IPS-15b (cell line): ENCODE measurements at regions not wholly inside any gene's neighbourhood (a gene's known extent, or its start where the extent isn't known, plus 50 kb on each side); places are given as distances from the start of the nearest gene placed in this dataset.

ENCODE experiments used
- H3K27me3 ChIP-seq: one replicate; pipeline ENCODE4 v1.6.1; 2013; ENCODE audit warnings: low read length; ENCODE audit not compliant: control insufficient read depth, insufficient read depth
- H3K36me3 ChIP-seq: one replicate; pipeline ENCODE4 v1.6.1; 2013; ENCODE audit warnings: low read length; ENCODE audit not compliant: control insufficient read depth, insufficient read depth
- H3K4me1 ChIP-seq: one replicate; pipeline ENCODE4 v1.6.1; 2013; ENCODE audit warnings: mild to moderate bottlenecking, low read length; ENCODE audit not compliant: control insufficient read depth, insufficient read depth
- H3K4me3 ChIP-seq: one replicate; pipeline ENCODE4 v1.5.1; 2013; ENCODE audit warnings: low read depth, low read length
- H3K9ac ChIP-seq: one replicate; pipeline ENCODE4 v1.6.1; 2013; ENCODE audit warnings: low read depth, mild to moderate bottlenecking, low read length
- H3K9me3 ChIP-seq: one replicate; pipeline ENCODE4 v1.6.1; 2013; ENCODE audit warnings: mild to moderate bottlenecking, low read length; ENCODE audit not compliant: control insufficient read depth, insufficient read depth

DNA sequence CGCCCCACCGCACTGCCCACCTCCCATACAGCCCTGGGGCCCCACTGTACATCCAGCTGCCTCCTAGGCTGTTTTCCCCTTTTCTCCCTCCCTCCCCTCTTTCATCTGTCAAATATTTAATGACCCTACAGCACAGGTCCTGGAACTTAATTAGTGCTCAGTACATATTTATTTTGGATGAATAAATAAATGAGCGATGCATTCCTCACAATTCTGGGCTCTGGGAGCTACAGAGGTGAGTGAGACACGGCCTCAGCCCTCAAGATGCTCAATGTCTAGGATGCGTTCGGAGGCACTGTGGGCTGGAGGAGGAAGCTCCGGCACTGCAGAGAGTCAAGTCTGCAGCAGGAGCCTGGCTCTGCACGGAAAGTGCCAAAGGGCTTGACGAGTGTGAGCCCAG lies 175.0 kb downstream of the FAM43A start:
- H3K27me3 ChIP-seq: no peaks in the 10 kb centered on the region
- no peak overlapping the region for H3K4me3 ChIP-seq
- H3K9ac ChIP-seq: no peak overlapping the region
- H3K4me1 ChIP-seq: no peaks in the 10 kb centered on the region
- H3K9me3 ChIP-seq: no peaks in the 10 kb centered on the region
- no peaks in the 10 kb centered on the region for H3K36me3 ChIP-seq

DNA sequence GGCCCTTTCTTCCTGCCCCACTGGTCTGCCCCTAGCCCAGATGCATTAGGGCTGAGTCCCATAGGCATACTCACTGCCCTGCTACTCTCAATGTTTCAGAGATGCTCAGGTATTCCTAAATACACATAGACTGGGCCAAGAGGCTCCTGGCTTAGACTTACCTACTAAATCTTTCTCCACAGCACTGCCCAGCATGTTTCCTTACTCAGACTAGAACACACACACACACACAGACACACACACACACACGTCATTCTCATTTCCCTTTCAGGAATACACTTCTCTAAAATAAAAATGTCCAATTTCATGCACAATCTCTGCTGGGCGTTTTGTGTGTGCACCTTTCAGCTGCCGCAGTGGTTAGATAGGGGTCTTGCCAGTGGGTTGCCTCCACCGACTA lies 175.7 kb downstream of the FAM43A start:
- Histone ChIP-seq H3K4me3 (no peak overlapping the region), H3K9ac (no peak overlapping the region)

DNA sequence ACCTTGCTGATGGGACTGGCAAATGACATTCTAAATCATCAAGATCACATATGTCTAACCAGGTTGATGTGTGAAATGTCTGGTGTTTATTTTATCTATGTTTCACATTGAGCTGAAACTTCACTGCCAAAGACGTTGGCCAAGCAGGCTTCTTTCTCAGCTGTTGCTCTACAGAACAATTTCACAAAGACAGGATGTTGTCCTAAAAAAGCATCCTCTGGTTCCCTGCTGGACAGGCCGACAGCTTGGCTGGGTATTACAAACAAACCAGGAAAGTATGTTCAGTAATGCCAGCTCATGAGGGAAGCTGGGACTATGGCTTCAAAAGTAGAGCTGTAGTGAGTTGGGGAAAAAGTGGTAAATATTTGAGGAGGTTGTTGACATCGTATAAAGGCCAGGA lies 179.4 kb downstream of the FAM43A start:
- Histone ChIP-seq H3K27me3 (no peaks in the 10 kb centered on the region), H3K4me1 (no peaks in the 10 kb centered on the region), H3K9me3 (no peaks in the 10 kb centered on the region)

More for the DNA sequence above, 175.7 kb downstream of the FAM43A start:
- Histone ChIP-seq H3K27me3 (no peaks in the 10 kb centered on the region), H3K9me3 (no peaks in the 10 kb centered on the region), H3K4me1 (no peaks in the 10 kb centered on the region), H3K36me3 (no peaks in the 10 kb centered on the region)

DNA sequence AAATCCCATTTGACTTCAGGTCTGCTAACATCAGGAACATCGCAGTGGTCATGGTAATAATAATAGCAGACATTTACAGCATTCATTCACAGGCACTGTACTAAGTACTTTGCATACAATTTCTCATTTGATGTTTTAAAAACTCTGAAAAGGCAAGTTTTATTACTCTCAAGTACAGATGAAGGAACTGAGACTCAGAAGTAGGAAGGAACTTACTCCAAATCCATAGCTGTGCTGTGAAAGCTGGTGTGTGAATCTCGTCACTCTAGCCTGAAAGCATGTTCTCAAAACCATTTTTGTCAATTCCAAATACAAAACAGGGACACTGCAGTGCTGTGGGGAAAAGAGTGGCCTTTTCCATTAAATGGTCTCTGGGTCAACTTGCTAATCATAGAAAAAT lies 179.9 kb downstream of the FAM43A start:
- H3K9ac ChIP-seq: no peak overlapping the region
- no peak overlapping the region for H3K4me3 ChIP-seq
- no peaks in the 10 kb centered on the region for H3K4me1 ChIP-seq
- H3K9me3 ChIP-seq: no peaks in the 10 kb centered on the region
- no peaks in the 10 kb centered on the region for H3K27me3 ChIP-seq
- no peaks in the 10 kb centered on the region for H3K36me3 ChIP-seq

More for the DNA sequence above, 179.4 kb downstream of the FAM43A start:
- Histone ChIP-seq H3K4me3 (no peak overlapping the region), H3K9ac (no peak overlapping the region), H3K36me3 (no peaks in the 10 kb centered on the region)

DNA sequence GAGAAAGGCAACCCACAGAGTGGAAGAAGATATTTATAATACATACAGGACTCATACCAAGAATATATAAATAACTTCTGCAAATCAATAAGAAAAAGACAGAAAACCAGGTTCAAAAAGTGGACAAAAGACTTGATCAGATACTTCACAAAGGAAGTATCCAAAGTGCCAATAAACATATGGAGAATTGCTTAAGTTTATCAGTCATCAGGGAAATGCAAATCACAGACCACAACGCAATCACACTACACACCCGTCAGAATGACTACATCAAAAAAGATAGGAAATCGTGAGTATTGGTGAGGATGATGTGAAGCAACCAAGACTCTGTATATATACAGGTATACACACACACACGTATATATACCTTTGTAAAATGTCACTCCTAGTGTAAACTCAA lies 180.6 kb downstream of the FAM43A start:
- Histone ChIP-seq H3K9me3 (no peaks in the 10 kb centered on the region), H3K4me1 (peaks cover 2% of the 10 kb centered on the region), H3K36me3 (no peaks in the 10 kb centered on the region), H3K9ac (no peak overlapping the region), H3K27me3 (no peaks in the 10 kb centered on the region), H3K4me3 (no peak overlapping the region)

DNA sequence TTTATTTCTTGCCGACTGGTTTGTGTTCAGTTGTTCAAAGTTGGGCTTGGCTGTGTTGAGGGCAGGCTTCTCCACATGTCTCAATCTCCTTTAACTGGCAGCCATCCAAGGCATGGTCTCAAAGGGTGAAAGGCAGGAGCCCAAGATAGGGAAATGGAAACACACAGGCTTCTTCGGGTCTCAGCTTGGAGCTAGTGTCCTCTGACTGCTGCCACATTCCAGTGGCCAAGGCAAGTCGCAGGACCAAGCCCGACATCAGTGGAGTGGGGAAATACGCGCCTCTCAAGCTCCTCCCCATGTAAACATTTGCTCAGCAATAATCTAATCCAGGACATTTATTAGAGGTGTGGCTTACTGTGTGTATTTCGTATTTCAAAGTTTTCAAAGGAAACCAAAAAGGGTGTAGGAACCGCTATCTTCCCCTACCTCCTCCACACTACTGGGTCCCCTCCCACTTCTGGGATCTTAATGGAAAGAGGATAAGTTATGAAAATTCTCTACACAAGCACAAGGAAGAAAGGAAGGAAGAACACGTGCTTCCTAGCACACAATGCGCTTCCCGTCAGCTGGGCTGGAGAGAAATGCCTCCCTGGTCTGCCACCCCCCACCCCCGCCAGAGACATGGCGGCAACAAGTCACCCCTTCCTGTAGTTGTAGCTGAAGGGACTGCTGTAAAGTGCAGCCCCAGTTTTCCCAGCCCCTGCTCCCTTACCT lies 181.7 kb downstream of the FAM43A start:
- Histone ChIP-seq H3K27me3 (no peaks in the 10 kb centered on the region), H3K9ac (no peak overlapping the region), H3K4me3 (no peak overlapping the region), H3K9me3 (no peaks in the 10 kb centered on the region), H3K4me1 (peaks cover 8% of the 10 kb centered on the region), H3K36me3 (no peaks in the 10 kb centered on the region)

DNA sequence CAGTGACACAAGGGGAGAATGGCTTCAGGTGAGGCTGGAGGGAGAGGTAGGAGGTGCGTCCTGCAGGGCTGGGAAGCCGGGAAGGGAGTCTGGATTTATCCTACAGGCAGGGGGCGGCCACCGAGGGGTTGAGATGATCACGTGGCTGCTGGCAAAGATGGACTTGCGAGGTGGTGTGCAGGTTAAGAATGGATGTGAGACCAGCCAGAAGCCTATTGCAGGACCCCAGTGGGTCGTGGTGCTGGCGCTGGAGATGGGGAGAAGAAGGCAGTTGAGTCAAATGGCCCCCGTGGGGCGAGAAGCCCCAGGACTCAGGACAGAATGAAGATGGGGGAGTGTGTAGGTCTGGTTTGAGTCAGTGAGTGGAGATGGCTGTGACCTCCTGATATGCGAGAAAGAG lies 183.1 kb downstream of the FAM43A start:
- H3K9me3 ChIP-seq: no peaks in the 10 kb centered on the region
- peaks cover 12% of the 10 kb centered on the region for H3K4me1 ChIP-seq
- H3K4me3 ChIP-seq: no peak overlapping the region
- no peak overlapping the region for H3K9ac ChIP-seq
- no peaks in the 10 kb centered on the region for H3K27me3 ChIP-seq
- no peaks in the 10 kb centered on the region for H3K36me3 ChIP-seq

DNA sequence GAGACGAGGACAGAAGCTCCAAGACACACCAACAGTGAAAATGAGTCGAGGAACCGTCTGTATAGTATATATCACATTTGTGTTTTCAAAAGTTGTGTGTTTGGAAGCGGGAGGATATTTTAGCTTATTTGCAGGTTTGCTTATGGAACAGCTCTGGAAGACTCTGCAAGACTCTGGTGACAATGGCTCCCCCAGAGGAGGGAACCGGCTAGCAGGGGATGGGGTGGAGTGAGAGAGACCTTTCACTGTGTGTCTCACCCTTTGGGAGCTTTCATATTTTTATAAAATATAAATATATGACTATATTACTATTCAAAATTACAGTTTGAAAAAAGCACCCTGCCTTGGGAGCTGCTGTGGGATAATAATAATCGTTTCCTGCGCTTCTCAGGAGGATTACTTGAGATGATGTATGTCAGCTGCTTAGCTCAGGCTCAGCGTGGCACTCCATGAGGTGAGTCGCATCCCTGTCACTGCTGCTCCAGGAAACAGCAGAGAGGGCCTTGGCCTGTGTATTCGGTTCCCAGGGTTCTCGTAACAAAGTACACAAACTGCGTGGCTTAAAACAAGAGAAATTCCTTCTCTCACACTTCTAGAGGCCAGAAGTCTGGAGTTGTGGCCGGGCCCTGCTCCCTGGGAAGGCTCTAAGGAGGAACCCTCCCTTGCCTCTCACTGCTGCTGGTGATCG lies 183.9 kb downstream of the FAM43A start:
- H3K4me3 ChIP-seq: no peak overlapping the region
- no peaks in the 10 kb centered on the region for H3K27me3 ChIP-seq
- H3K9me3 ChIP-seq: no peaks in the 10 kb centered on the region
- peaks cover 12% of the 10 kb centered on the region for H3K4me1 ChIP-seq
- no peak overlapping the region for H3K9ac ChIP-seq
- no peaks in the 10 kb centered on the region for H3K36me3 ChIP-seq

DNA sequence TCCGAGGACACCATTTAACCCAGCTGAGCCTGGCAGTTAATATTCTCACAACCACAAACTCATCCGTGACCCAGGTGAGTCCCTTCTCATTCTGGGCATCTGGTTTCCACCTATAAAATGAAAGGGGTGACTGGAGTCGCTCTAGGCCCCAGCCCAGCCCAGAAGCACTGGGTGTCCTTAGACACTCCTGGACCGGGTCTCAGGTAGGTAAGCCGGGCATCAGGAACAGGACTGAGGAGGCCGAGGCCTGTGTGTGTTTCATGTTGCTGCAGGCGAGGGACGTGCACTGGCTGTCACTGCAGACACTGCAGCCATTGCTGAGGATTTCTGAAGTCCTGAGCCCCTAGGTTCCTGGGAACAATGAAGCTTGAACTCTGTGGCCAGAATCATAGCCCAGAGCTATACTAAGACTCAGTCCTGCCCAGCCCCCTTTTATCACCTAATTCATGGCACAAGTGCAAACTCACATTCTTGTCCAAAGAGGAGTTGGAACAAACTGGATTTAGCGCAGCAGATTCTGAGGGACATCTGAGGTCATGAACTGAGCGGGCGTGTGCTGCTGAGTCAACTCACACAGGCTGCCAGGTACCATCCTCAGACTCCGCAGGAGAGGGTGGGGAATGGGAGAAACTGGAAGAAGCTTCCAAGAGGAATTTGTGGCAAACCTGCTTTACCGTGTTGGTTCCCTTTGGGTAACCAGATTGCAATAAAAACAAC lies 184.9 kb downstream of the FAM43A start:
- H3K4me1 ChIP-seq: peaks cover 12% of the 10 kb centered on the region
- H3K4me3 ChIP-seq: no peak overlapping the region
- H3K36me3 ChIP-seq: no peaks in the 10 kb centered on the region
- no peak overlapping the region for H3K9ac ChIP-seq
- no peaks in the 10 kb centered on the region for H3K27me3 ChIP-seq
- H3K9me3 ChIP-seq: no peaks in the 10 kb centered on the region

DNA sequence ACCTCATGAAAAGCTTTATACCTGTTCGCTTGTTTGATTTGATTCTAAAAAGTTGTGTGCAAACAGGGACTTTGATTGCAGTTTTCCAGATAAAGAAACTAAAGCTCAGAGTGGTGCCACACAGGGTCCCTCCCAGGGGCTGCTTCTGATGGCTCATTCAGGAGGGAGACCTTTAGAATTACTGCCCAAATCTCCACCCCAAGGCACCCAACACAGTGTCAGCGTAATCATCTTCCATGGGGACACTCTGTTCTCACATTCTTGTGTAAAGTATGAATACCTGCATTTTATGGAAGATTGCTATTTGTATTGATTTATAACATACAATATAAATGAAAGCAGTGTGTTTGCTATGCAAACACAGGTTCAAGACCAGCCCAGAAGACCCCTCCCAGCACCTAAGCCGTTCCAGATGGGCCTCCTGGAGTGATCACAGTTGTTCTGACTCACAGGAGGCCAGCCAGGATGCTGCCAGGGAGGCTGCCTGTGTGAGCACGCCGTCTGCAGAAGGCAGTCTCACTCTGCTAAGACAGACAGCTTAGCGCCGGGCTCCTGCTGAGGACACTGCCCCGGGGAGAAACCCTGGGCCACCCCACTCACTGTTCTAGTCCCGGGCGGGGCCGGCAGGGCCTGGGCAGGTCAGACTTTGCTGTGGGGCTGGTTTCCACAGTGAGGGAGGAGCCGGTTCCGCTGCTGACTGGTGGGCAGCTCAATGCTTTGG lies 185.6 kb downstream of the FAM43A start:
- H3K36me3 ChIP-seq: no peaks in the 10 kb centered on the region
- H3K4me1 ChIP-seq: peaks cover 12% of the 10 kb centered on the region
- no peaks in the 10 kb centered on the region for H3K27me3 ChIP-seq
- H3K9ac ChIP-seq: no peak overlapping the region
- no peaks in the 10 kb centered on the region for H3K9me3 ChIP-seq
- no peak overlapping the region for H3K4me3 ChIP-seq

DNA sequence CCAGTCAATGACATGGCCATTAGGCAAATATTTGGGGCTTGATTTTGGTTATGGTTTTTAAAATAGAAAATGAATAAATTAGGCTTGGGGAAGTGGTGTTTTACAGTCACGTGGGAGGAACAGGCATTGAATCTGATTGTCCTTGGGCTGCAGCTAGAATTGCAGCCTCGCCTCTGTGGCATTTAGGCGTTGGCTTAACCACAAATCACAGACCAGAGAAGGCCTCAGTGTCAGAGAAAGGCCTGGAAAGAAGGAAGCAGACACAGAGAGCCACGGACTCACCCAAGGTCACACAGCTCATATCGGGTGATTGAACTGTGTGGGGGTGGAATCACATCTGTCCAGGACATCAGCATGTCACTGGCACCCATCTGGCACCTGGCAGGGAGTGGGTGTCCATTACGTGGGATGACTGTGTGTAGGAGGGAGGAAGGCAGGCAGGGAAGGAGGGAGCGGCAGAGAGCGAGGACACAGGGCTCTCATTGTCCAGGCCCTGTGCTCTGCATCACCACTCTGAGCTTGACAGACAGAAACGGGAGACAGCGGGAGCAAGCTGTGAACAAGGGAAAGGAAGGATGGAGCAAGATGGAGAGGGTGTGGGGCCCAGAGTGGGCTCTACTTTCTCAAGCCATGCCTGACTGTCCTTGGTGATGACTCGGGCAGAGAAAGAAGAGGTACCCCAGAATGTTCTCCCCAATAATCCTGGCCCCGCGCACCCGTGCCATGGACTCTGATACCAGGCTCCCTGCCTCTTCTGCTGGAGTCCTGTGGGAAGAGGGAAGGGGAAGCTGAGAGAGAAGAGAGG lies 186.4 kb downstream of the FAM43A start:
- no peak overlapping the region for H3K9ac ChIP-seq

More for the DNA sequence above, 186.4 kb downstream of the FAM43A start:
- Histone ChIP-seq H3K9me3 (no peaks in the 10 kb centered on the region), H3K4me3 (no peak overlapping the region), H3K27me3 (no peaks in the 10 kb centered on the region), H3K36me3 (no peaks in the 10 kb centered on the region), H3K4me1 (peaks cover 12% of the 10 kb centered on the region)
